Gastrocnemius medialis (tissue), 4 donors: ENCODE measurements at regions not wholly inside any gene's neighbourhood (a gene's known extent, or its start where the extent isn't known, plus 50 kb on each side); places are given as distances from the start of the nearest gene placed in this dataset.
"Not testable (repeated sequence)": the region's sequence is repeated elsewhere in the genome, so short reads cannot be mapped to it uniquely, and the experiment has no call there.

ENCODE experiments used
- ATAC-seq, 2 donors: fragments of 150-250 bp; one replicate each; pipeline ENCODE4 v1.9.1; 2016
- DNase-seq, 2 donors: peaks; one replicate each; pipeline ENCODE4 v3.0.0-alpha.2; 2019
- H3K27ac ChIP-seq, 4 donors: fragments of 200-600 bp; sonication (generic); 1 replicate in 1 of 4; 2 replicates in 3 of 4; pipeline ENCODE4 v1.5.1; 2016 to 2018; ENCODE audit warnings: mild to moderate bottlenecking in 2 of 4, moderate library complexity in 1 of 4
- H3K27me3 ChIP-seq, 3 donors: fragments of 200-600 bp; sonication (generic) in 2 of 3; 1 replicate in 1 of 3; 2 replicates in 2 of 3; pipeline versions ENCODE4 v1.5.1 to v1.6.0; 2016 to 2019; ENCODE audit warnings: mild to moderate bottlenecking in 1 of 3, moderate library complexity in 1 of 3
- H3K36me3 ChIP-seq, 2 donors: fragments of 200-600 bp; sonication (generic) in 1 of 2; one replicate each; pipeline ENCODE4 v1.5.1; 2017 to 2018
- H3K4me1 ChIP-seq, 2 donors: fragments of 200-600 bp; sonication (generic) in 1 of 2; one replicate each; pipeline ENCODE4 v1.5.1; 2016 to 2017; ENCODE audit warnings: mild to moderate bottlenecking in 2 of 2
- H3K4me3 ChIP-seq, 4 donors: fragments of 200-600 bp; sonication (generic) in 3 of 4; 1 replicate in 1 of 4; 2 replicates in 3 of 4; pipeline ENCODE4 v1.5.1; 2016 to 2019; ENCODE audit warnings: mild to moderate bottlenecking in 2 of 4
- H3K9me3 ChIP-seq, 3 donors: fragments of 200-600 bp; sonication (generic) in 2 of 3; 1 replicate in 1 of 3; 2 replicates in 2 of 3; pipeline ENCODE4 v1.5.1; 2016 to 2019
- POLR2A ChIP-seq, 2 donors: fragments of 450-650 bp; IDR thresholded peaks; one replicate each; pipeline ENCODE4 v1.6.1; 2017; ENCODE audit warnings: antibody characterized with exemption in 2 of 2, mild to moderate bottlenecking in 2 of 2, moderate library complexity in 2 of 2
- in situ Hi-C, 4 donors: fragments of 200-750 bp; cut with MboI; loops; one replicate each; pipeline versions ENCODE4 v1.15.0 to v1.8.0; 2017; ENCODE audit warnings: low sequenced_read_pairs in 4 of 4
- intact Hi-C: fragments of 100-400 bp; cut with DNase I; formaldehyde crosslinking; loops from one replicate; pipeline ENCODE4 v1.15.1; 2023; ENCODE audit warnings: low total_unique reads
- TF ChIP-seq, protein P1 (sequence below), 5 experiments: fragments of 450-650 bp in 3 of 5; fragments of 200-600 bp in 2 of 5; sonication (generic) in 2 of 5; IDR thresholded peaks in 4 of 5; conservative IDR thresholded peaks in 1 of 5; 1 replicate in 4 of 5; 2 replicates in 1 of 5; pipeline ENCODE4 v1.5.1; 2016 to 2019; ENCODE audit warnings: antibody characterized with exemption in 5 of 5, mild to moderate bottlenecking in 3 of 5, moderate library complexity in 3 of 5

DNA sequence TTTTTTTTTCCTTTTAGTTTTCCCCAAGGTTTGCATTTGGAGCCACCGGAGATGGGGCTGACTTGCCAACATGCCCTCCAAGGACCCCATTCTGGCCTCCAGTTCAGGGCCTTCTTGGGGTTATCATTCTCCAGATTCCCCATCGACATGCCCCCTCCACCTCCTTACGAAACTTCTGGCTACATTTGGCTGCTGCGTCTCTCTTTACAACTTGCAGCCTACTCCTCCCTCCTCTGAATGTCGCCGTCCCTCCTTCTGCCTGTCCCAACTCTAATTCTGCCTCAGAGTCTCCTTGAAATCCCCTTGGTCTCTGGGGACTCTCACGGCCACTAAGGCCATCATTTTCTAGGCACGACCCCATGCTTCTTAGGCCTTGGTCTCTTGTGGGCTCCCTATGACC, 72.2 kb upstream of the PODXL start:
- H3K4me3 ChIP-seq: no peak overlapping the region
- peak overlapping the region in 1 of 4 donors; percentile 18 for H3K27ac ChIP-seq
- TF ChIP-seq, protein P1, sequence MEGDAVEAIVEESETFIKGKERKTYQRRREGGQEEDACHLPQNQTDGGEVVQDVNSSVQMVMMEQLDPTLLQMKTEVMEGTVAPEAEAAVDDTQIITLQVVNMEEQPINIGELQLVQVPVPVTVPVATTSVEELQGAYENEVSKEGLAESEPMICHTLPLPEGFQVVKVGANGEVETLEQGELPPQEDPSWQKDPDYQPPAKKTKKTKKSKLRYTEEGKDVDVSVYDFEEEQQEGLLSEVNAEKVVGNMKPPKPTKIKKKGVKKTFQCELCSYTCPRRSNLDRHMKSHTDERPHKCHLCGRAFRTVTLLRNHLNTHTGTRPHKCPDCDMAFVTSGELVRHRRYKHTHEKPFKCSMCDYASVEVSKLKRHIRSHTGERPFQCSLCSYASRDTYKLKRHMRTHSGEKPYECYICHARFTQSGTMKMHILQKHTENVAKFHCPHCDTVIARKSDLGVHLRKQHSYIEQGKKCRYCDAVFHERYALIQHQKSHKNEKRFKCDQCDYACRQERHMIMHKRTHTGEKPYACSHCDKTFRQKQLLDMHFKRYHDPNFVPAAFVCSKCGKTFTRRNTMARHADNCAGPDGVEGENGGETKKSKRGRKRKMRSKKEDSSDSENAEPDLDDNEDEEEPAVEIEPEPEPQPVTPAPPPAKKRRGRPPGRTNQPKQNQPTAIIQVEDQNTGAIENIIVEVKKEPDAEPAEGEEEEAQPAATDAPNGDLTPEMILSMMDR (IDR thresholded peaks at IDR 0.05 in 4 of 5, conservative IDR thresholded peaks at IDR 0.05 in 1 of 5): no peak
- TF ChIP-seq POLR2A (IDR thresholded peaks at IDR 0.05): no peak
- DNase-seq (no peak), ATAC-seq (no peak)
- no peaks in the 10 kb centered on the region for H3K36me3 ChIP-seq
- intact Hi-C loops: no loop called here
- in situ Hi-C loops: no loop called here
- H3K9me3 ChIP-seq: no peaks in the 10 kb centered on the region
- H3K4me1 ChIP-seq: peaks cover 0 to 4% of the 10 kb centered on the region in 2 donors
- H3K27me3 ChIP-seq: no peaks in the 10 kb centered on the region

DNA sequence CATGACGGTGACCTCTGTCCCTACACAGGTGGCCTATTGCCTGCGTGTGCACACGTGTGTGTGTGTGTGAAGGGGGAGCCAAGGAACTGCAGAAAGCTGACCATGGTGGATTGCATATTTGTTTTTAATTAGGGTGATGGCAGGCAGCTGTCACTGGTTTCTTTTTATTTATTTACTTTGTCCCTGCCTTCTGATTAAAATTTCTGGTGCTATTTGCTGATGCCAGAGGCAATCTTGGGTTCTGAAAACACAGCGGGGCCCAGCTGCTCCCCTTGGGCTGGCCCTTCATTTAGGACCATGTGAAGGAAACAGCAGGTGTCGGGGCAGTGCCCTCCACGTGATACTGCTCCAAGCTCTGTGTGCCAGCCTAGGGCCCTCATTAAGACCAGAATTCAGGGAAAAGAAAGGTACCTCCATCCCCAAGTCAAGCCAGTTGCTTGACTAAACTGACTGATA, 71.3 kb upstream of the PODXL start:
- DNase-seq (no peak), ATAC-seq (no peak)
- Histone ChIP-seq H3K27me3 (no peaks in the 10 kb centered on the region), H3K27ac (no peak overlapping the region), H3K9me3 (no peaks in the 10 kb centered on the region), H3K4me1 (peaks cover 0 to 4% of the 10 kb centered on the region in 2 donors), H3K4me3 (no peak overlapping the region), H3K36me3 (no peaks in the 10 kb centered on the region)
- intact Hi-C loops (no loop called here), in situ Hi-C loops (no loop called here)
- TF ChIP-seq POLR2A (IDR thresholded peaks at IDR 0.05): no peak
- TF ChIP-seq, protein P1 (IDR thresholded peaks at IDR 0.05 in 4 of 5, conservative IDR thresholded peaks at IDR 0.05 in 1 of 5): no peak

DNA sequence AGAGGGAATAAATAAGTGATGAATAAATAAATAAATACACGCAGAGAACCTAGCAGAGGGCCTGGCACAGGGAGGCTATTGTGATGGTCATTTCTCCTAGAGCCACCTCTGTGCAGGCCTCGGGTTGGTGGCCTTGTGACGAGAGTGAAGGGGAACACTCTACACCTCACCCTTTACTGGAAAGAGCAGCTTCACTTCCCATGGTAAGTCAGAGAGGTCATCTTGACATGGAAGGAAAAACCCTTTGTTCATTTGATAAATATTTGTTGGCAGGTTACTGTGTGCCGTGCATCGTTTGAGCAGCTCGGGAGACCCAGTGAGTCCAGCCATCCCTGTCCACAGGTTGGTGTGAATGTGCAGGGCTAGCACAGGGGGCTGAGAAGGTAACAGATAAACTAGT, 70.2 kb upstream of the PODXL start:
- TF ChIP-seq POLR2A (IDR thresholded peaks at IDR 0.05): no peak
- TF ChIP-seq, protein P1 (IDR thresholded peaks at IDR 0.05 in 4 of 5, conservative IDR thresholded peaks at IDR 0.05 in 1 of 5): no peak
- H3K4me1 ChIP-seq: peaks cover 0 to 4% of the 10 kb centered on the region in 2 donors
- peak overlapping the region in 3 of 4 donors; percentile 58 to 68 (median 64) for H3K27ac ChIP-seq
- no peaks in the 10 kb centered on the region for H3K27me3 ChIP-seq
- H3K4me3 ChIP-seq: no peak overlapping the region
- ATAC-seq: no peak
- no peak for DNase-seq
- intact Hi-C loops: no loop called here
- no peaks in the 10 kb centered on the region for H3K9me3 ChIP-seq
- in situ Hi-C loops: no loop called here
- no peaks in the 10 kb centered on the region for H3K36me3 ChIP-seq

DNA sequence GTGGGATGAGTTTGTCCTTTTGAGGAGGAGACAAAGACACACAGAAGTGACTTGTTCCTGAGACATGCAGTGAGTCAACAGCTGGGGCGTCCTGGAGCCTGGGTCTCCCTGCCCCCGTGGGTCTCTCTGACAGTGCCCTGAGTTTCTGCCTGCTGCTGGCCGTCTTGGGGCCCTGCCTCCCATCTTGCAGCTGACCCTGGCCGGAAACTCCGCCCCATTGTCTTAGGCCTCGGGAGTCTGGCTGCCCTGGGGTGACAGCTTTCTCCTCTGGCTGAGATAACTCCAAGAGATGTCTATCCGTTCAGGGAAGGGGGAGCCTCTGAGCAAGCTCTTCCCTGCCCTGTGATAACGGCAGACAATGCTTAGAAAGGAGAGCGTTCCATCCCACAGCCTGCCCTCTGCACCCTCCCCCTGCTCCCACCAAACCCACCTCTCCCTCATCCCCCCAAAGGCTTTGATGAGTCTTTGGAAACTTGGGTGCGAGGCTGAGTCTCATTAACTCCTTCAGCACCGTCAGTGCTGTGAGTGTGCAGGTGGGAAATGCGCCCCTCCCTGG, 69.5 kb upstream of the PODXL start:
- no peak for TF ChIP-seq POLR2A (IDR thresholded peaks at IDR 0.05)
- TF ChIP-seq, protein P1 (IDR thresholded peaks at IDR 0.05 in 4 of 5, conservative IDR thresholded peaks at IDR 0.05 in 1 of 5): no peak
- Histone ChIP-seq H3K27me3 (no peaks in the 10 kb centered on the region), H3K4me1 (peaks cover 0 to 4% of the 10 kb centered on the region in 2 donors), H3K9me3 (no peaks in the 10 kb centered on the region), H3K36me3 (no peaks in the 10 kb centered on the region), H3K4me3 (no peak overlapping the region), H3K27ac (peak overlapping the region; percentile 43 to 68 (median 61))
- ATAC-seq (peak in 1 of 2 donors; percentile 48), DNase-seq (no peak)
- in situ Hi-C loops: no loop called here
- intact Hi-C loops: no loop called here

DNA sequence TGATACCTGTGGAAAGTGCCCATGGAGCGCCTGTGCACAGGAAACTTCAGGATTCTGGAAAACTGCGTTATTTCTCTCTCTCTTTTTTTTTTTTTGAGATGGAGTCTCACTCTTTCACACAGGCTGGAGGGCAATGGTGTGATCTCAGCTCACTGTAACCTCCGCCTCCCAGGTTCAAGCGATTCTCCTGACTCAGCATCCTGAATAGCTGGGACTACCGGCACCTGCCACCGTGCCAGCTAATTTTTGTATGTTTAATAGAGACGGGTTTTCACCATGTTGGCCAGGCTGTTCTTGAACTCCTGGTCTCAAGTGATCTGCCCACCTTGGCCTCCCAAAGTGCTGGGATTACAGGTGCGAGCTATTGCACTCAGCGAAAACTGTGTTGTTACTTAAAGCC, 68.9 kb upstream of the PODXL start:
- H3K4me1 ChIP-seq, ATAC-seq, in situ Hi-C loops, DNase-seq, H3K36me3 ChIP-seq, H3K9me3 ChIP-seq, H3K4me3 ChIP-seq, H3K27me3 ChIP-seq, intact Hi-C loops: not testable (repeated sequence)
- peak overlapping the region in 3 of 4 donors; percentile 58 to 68 (median 64) for H3K27ac ChIP-seq
